ENCODE measurements at regions not wholly inside any gene's neighbourhood (a gene's known extent, or its start where the extent isn't known, plus 50 kb on each side); places are given as distances from the start of the nearest gene placed in this dataset.
A peak's percentile ranks its signal among the peaks of the same experiment; 100 is the strongest.

GRCh38 chr1:18556364-18556763, 74.3 kb upstream of the PAX7 start:
- Histone ChIP-seq H3K9me3 (ENCODE audit: low read depth) (no peaks in the 10 kb centered on the region), H3K4me3 (no peak overlapping the region), H3K27me3 (replicated peaks; ENCODE audit: insufficient read depth) (peaks cover 13% of the 10 kb centered on the region), H3K4me1 (ENCODE audit: insufficient read depth) (no peaks in the 10 kb centered on the region), H4K20me1 (ENCODE audit: insufficient read depth) (no peaks in the 10 kb centered on the region), H3F3A (ENCODE audit: insufficient read depth) (no peaks in the 10 kb centered on the region), H3K9me2 (ENCODE audit: insufficient read depth) (no peaks in the 10 kb centered on the region), H3K79me2 (ENCODE audit: insufficient read depth) (no peaks in the 10 kb centered on the region), H3K27ac (no peak overlapping the region), H3K4me2 (ENCODE audit: unreplicated experiment) (no peak overlapping the region), H3K9ac (no peak overlapping the region), H3K36me3 (ENCODE audit: low read depth) (no peaks in the 10 kb centered on the region), H2AFZ (no peak overlapping the region)
- TF ChIP-seq EZH2 (IDR thresholded peaks at IDR 0.05; ENCODE audit: insufficient read depth, poor library complexity, severe bottlenecking) (no peak), EZH2phosphoT487 (IDR thresholded peaks at IDR 0.05; ENCODE audit: insufficient read depth, low read depth) (no peak)
- DNase-seq: peak; percentile 44
- WGBS, 2 experiments (ENCODE audit: low coverage in 1 of 2, low lambda C conversion rate in 2 of 2, missing lambda C conversion rate in 2 of 2): 19 to 20% methylated on average over 4 of the region's 4 CpGs
- in situ Hi-C loops (cut with MboI): no loop called here

- Histone ChIP-seq H3K4me3 (no peak overlapping the region), H3F3A (ENCODE audit: insufficient read depth) (no peaks in the 10 kb centered on the region), H3K27me3 (replicated peaks; ENCODE audit: insufficient read depth) (peaks cover 13% of the 10 kb centered on the region), H3K9ac (no peak overlapping the region), H3K36me3 (ENCODE audit: low read depth) (no peaks in the 10 kb centered on the region), H4K20me1 (ENCODE audit: insufficient read depth) (no peaks in the 10 kb centered on the region), H2AFZ (no peak overlapping the region), H3K79me2 (ENCODE audit: insufficient read depth) (no peaks in the 10 kb centered on the region), H3K4me1 (ENCODE audit: insufficient read depth) (no peaks in the 10 kb centered on the region), H3K4me2 (ENCODE audit: unreplicated experiment) (no peak overlapping the region), H3K9me2 (ENCODE audit: insufficient read depth) (no peaks in the 10 kb centered on the region), H3K9me3 (ENCODE audit: low read depth) (no peaks in the 10 kb centered on the region), H3K27ac (no peak overlapping the region)
- DNase-seq: peak; percentile 40
- in situ Hi-C loops (cut with MboI): no loop called here
- TF ChIP-seq EZH2 (IDR thresholded peaks at IDR 0.05; ENCODE audit: insufficient read depth, poor library complexity, severe bottlenecking) (no peak), EZH2phosphoT487 (IDR thresholded peaks at IDR 0.05; ENCODE audit: insufficient read depth, low read depth) (no peak)
- 1 to 2% methylated on average over 23 to 28 of the region's 29 CpGs for WGBS, 2 experiments (ENCODE audit: low coverage in 1 of 2, low lambda C conversion rate in 2 of 2, missing lambda C conversion rate in 2 of 2)
Observed at GRCh38 chr1:18557621-18558465, 72.8 kb upstream of the PAX7 start.

GRCh38 chr1:18560692-18561091, 70.0 kb upstream of the PAX7 start:
- no peak for TF ChIP-seq EZH2 (IDR thresholded peaks at IDR 0.05; ENCODE audit: insufficient read depth, poor library complexity, severe bottlenecking)
- no peak for TF ChIP-seq EZH2phosphoT487 (IDR thresholded peaks at IDR 0.05; ENCODE audit: insufficient read depth, low read depth)
- no peaks in the 10 kb centered on the region for H3K9me2 ChIP-seq (ENCODE audit: insufficient read depth)
- no peaks in the 10 kb centered on the region for H4K20me1 ChIP-seq (ENCODE audit: insufficient read depth)
- no peaks in the 10 kb centered on the region for H3K9me3 ChIP-seq (ENCODE audit: low read depth)
- H3K36me3 ChIP-seq (ENCODE audit: low read depth): no peaks in the 10 kb centered on the region
- no peak overlapping the region for H3K4me2 ChIP-seq (ENCODE audit: unreplicated experiment)
- H3K79me2 ChIP-seq (ENCODE audit: insufficient read depth): no peaks in the 10 kb centered on the region
- no peak overlapping the region for H2AFZ ChIP-seq
- H3F3A ChIP-seq (ENCODE audit: insufficient read depth): no peaks in the 10 kb centered on the region
- no peaks in the 10 kb centered on the region for H3K4me1 ChIP-seq (ENCODE audit: insufficient read depth)
- no peak for DNase-seq
- 62 to 63% methylated on average over 5 of the region's 5 CpGs for WGBS, 2 experiments (ENCODE audit: low coverage in 1 of 2, low lambda C conversion rate in 2 of 2, missing lambda C conversion rate in 2 of 2)
- no peak overlapping the region for H3K9ac ChIP-seq
- in situ Hi-C loops (cut with MboI): no loop called here
- no peak overlapping the region for H3K4me3 ChIP-seq
- H3K27me3 ChIP-seq (replicated peaks; ENCODE audit: insufficient read depth): peaks cover 21% of the 10 kb centered on the region
- H3K27ac ChIP-seq: no peak overlapping the region

- H3K9me3 ChIP-seq (ENCODE audit: low read depth): no peaks in the 10 kb centered on the region
- 45 to 48% methylated on average over 9 of the region's 9 CpGs for WGBS, 2 experiments (ENCODE audit: low coverage in 1 of 2, low lambda C conversion rate in 2 of 2, missing lambda C conversion rate in 2 of 2)
- no peaks in the 10 kb centered on the region for H3K4me1 ChIP-seq (ENCODE audit: insufficient read depth)
- H3K9me2 ChIP-seq (ENCODE audit: insufficient read depth): no peaks in the 10 kb centered on the region
- no peak overlapping the region for H3K9ac ChIP-seq
- H3K27ac ChIP-seq: no peak overlapping the region
- peaks cover 21% of the 10 kb centered on the region for H3K27me3 ChIP-seq (replicated peaks; ENCODE audit: insufficient read depth)
- H3K36me3 ChIP-seq (ENCODE audit: low read depth): no peaks in the 10 kb centered on the region
- no peak for TF ChIP-seq EZH2phosphoT487 (IDR thresholded peaks at IDR 0.05; ENCODE audit: insufficient read depth, low read depth)
- no peak for TF ChIP-seq EZH2 (IDR thresholded peaks at IDR 0.05; ENCODE audit: insufficient read depth, poor library complexity, severe bottlenecking)
- H3K79me2 ChIP-seq (ENCODE audit: insufficient read depth): no peaks in the 10 kb centered on the region
- H3K4me2 ChIP-seq (ENCODE audit: unreplicated experiment): no peak overlapping the region
- in situ Hi-C loops (cut with MboI): no loop called here
- H3K4me3 ChIP-seq: no peak overlapping the region
- H4K20me1 ChIP-seq (ENCODE audit: insufficient read depth): no peaks in the 10 kb centered on the region
- no peak for DNase-seq
- H3F3A ChIP-seq (ENCODE audit: insufficient read depth): no peaks in the 10 kb centered on the region
- no peak overlapping the region for H2AFZ ChIP-seq
Observed at GRCh38 chr1:18561967-18562366, 68.7 kb upstream of the PAX7 start.

Data from GM23248 (cell line).